HepG2 (cell line): ENCODE measurements at regions not wholly inside any gene's neighbourhood (a gene's known extent, or its start where the extent isn't known, plus 50 kb on each side); places are given as distances from the start of the nearest gene placed in this dataset.

ENCODE experiments used
- ATAC-seq: fragments of 200-7000 bp; cut with Tn5 transposase; 3 replicates; pipeline ENCODE4 v1.9.1; 2020; ENCODE audit warnings: mild to moderate bottlenecking, moderate library complexity
- BruUV-seq: library from RNA; stranded (reverse); fragments of 400-500 nt; replicated peaks from 2 replicates; lab custom pipeline; 2021; lab: Mats Ljungman, UMichigan
- CTCF ChIA-PET: fragments of 300-600 bp; formaldehyde crosslinking; extraction: SDS; loops from one replicate; lab custom pipeline; 2021; ENCODE audit warnings: low total read pairs, inconsistent platforms, low intra/inter-chr PET ratio; lab: Yijun Ruan, JAX
- POLR2A ChIA-PET: fragments of 350-600 bp; sonication (Branson Sonifier 250); formaldehyde crosslinking; loops from one replicate; lab custom pipeline; 2020; ENCODE audit warnings: antibody characterized with exemption, inconsistent platforms; lab: Yijun Ruan, JAX
- DNase-seq: peaks from one replicate; pipeline ENCODE4 v3.0.0-alpha.2; 2015; ENCODE audit warnings: low spot score
- FAIRE-seq: peaks from 3 replicates; lab custom pipeline; 2011; peaks lifted over from hg19 to GRCh38; lab: Jason Lieb, UNC
- H2AFZ ChIP-seq: one replicate; pipeline ENCODE4 v1.6.1; 2011; ENCODE audit warnings: low read length, inconsistent platforms
- H3K27ac ChIP-seq: fragments of 300-600 bp; 3 replicates; pipeline ENCODE4 v1.8.0; 2011; ENCODE audit warnings: mixed run types, mild to moderate bottlenecking, mixed read lengths, low read length, inconsistent platforms; ENCODE audit not compliant: insufficient read depth; ENCODE audit errors: extremely low read length
- H3K27me3 ChIP-seq, 2 experiments: fragments of 200-600 bp in 1 of 2; 2 replicates in 1 of 2; 3 replicates in 1 of 2; pipeline versions ENCODE4 v1.6.0 to v1.8.0; 2011; ENCODE audit warnings: low read length in 2 of 2, mild to moderate bottlenecking in 2 of 2, moderate library complexity in 2 of 2, inconsistent platforms in 1 of 2; ENCODE audit not compliant: insufficient read depth in 2 of 2, control insufficient read depth in 1 of 2
- H3K36me3 ChIP-seq, 2 experiments: fragments of 200-600 bp in 1 of 2; replicated peaks in 1 of 2; 2 replicates in 1 of 2; 3 replicates in 1 of 2; pipeline versions ENCODE4 v1.5.1 to v1.8.0; 2011; ENCODE audit warnings: low read length in 2 of 2, inconsistent platforms in 1 of 2; ENCODE audit not compliant: insufficient read depth in 2 of 2, control insufficient read depth in 1 of 2
- H3K4me1 ChIP-seq: 2 replicates; pipeline ENCODE4 v1.5.1; 2012; ENCODE audit warnings: low read length, inconsistent platforms; ENCODE audit not compliant: insufficient read depth
- H3K4me2 ChIP-seq: 2 replicates; pipeline ENCODE4 v1.6.0; 2011; ENCODE audit warnings: low read depth, low read length, inconsistent platforms
- H3K4me3 ChIP-seq, 3 experiments: fragments of 200-600 bp in 1 of 3; sonication (generic), shearing (Covaris generic) in 1 of 3; replicated peaks in 1 of 3; 2 replicates each; pipeline ENCODE4 v1.5.1; 2011 to 2016; ENCODE audit warnings: low read length in 3 of 3, inconsistent platforms in 2 of 3, low read depth in 2 of 3, mild to moderate bottlenecking in 2 of 3, control low read depth in 1 of 3, mixed read lengths in 1 of 3; ENCODE audit not compliant: insufficient read depth in 1 of 3
- H3K79me2 ChIP-seq: one replicate; pipeline ENCODE4 v1.6.1; 2011; ENCODE audit warnings: low read length, inconsistent platforms; ENCODE audit not compliant: insufficient read depth
- H3K9ac ChIP-seq: 2 replicates; pipeline ENCODE4 v1.6.0; 2011; ENCODE audit warnings: mild to moderate bottlenecking, low read depth, low read length, inconsistent platforms; ENCODE audit not compliant: insufficient read depth
- H3K9me3 ChIP-seq: 2 replicates; pipeline ENCODE4 v1.5.1; 2012; ENCODE audit warnings: mild to moderate bottlenecking, low read length
- H4K20me1 ChIP-seq: 2 replicates; pipeline ENCODE4 v1.6.0; 2011; ENCODE audit warnings: inconsistent platforms, mild to moderate bottlenecking, low read length, moderate library complexity; ENCODE audit not compliant: insufficient read depth
- HOXD1 ChIP-seq: sonication (generic); formaldehyde crosslinking; IDR thresholded peaks from 2 replicates; pipeline ENCODE4 v1.5.0; 2020; ENCODE audit warnings: missing genetic modification reagents
- NFE2 ChIP-seq: sonication (generic); formaldehyde crosslinking; IDR thresholded peaks from 2 replicates; pipeline ENCODE4 v1.4.0; 2020; ENCODE audit warnings: missing genetic modification reagents
- POLR2G ChIP-seq: fragments of 200-400 bp; formaldehyde crosslinking; IDR thresholded peaks from 2 replicates; pipeline ENCODE4 v1.6.1; 2018; ENCODE audit warnings: mild to moderate bottlenecking, low read depth, low read length, moderate library complexity
- SIN3B ChIP-seq: fragments of 150-350 bp; IDR thresholded peaks from 2 replicates; pipeline ENCODE4 v1.6.1; 2014; ENCODE audit warnings: low read length
- SOX13 ChIP-seq, 3 experiments: fragments of 450-650 bp in 1 of 3; sonication (generic) in 1 of 3; formaldehyde crosslinking in 1 of 3; IDR thresholded peaks in 2 of 3; conservative IDR thresholded peaks in 1 of 3; 2 replicates each; pipeline versions ENCODE4 v1.5.0 to v1.6.1; 2016 to 2020; ENCODE audit warnings: antibody characterized with exemption in 1 of 3, mild to moderate bottlenecking in 1 of 3, missing compliant biosample characterization in 1 of 3, missing genetic modification reagents in 1 of 3, moderate library complexity in 1 of 3
- TEAD3 ChIP-seq: optimal IDR thresholded peaks from 2 replicates; pipeline ENCODE3; 2016; ENCODE audit warnings: borderline replicate concordance
- ZNF672 ChIP-seq: sonication (generic); formaldehyde crosslinking; IDR thresholded peaks from 2 replicates; pipeline ENCODE4 v1.8.1; 2022; ENCODE audit warnings: missing genetic modification reagents
- ZNF792 ChIP-seq: IDR thresholded peaks from 2 replicates; pipeline ENCODE4 v1.6.1; 2016
- in situ Hi-C: cut with HindIII; loops from 2 replicates; pipeline ENCODE4 v1.10.0; 2017; ENCODE audit warnings: low pct_unique_long_range_greater_than_20kb; ENCODE audit not compliant: extremely low pct_ligation_motif_present
- intact Hi-C: fragments of 100-400 bp; cut with micrococcal nuclease; formaldehyde crosslinking; loops from one replicate; pipeline ENCODE4 v1.10.0; 2022; ENCODE audit not compliant: unreplicated experiment
- TF ChIP-seq, protein P1 (sequence below), 2 experiments: sonication (generic) in 1 of 2; formaldehyde crosslinking in 1 of 2; IDR thresholded peaks; 2 replicates each; pipeline versions ENCODE4 v1.4.0 to v1.6.1; 2016 to 2020; ENCODE audit warnings: borderline replicate concordance in 1 of 2, low read depth in 1 of 2, mild to moderate bottlenecking in 1 of 2, missing genetic modification reagents in 1 of 2
- TF ChIP-seq, protein P2 (sequence below): sonication (generic); formaldehyde crosslinking; IDR thresholded peaks from 2 replicates; pipeline ENCODE4 v1.9.0; 2021; ENCODE audit warnings: missing genetic modification reagents, borderline replicate concordance
- TF ChIP-seq, protein P3 (sequence below): sonication (generic); formaldehyde crosslinking; IDR thresholded peaks from 2 replicates; pipeline ENCODE4 v1.4.0; 2020; ENCODE audit warnings: mild to moderate bottlenecking, missing genetic modification reagents
- TF ChIP-seq, protein P4 (sequence below): sonication (generic); formaldehyde crosslinking; IDR thresholded peaks from 2 replicates; pipeline ENCODE4 v1.4.0; 2020; ENCODE audit warnings: missing genetic modification reagents, mild to moderate bottlenecking, borderline replicate concordance

DNA sequence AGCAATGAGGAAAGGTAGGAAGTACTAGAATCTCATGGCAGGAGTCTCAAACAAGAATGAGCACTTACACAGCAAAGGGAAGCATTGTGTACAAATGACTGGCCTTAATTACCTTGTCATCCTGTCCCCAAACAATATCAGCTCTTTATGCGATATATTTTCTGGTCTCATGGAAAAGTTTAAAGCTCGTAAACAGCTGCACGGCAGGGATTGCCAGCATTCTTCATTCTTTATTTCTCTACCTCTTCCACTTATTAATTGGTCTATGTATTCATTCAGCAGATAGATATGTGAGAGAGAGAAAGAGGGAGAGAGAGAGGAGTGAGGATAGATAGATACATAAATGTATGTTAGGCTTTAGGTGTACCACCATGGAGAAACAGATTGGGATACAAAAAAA, 155.8 kb upstream of the FAT4 start (continued):
- TF ChIP-seq, protein P1, sequence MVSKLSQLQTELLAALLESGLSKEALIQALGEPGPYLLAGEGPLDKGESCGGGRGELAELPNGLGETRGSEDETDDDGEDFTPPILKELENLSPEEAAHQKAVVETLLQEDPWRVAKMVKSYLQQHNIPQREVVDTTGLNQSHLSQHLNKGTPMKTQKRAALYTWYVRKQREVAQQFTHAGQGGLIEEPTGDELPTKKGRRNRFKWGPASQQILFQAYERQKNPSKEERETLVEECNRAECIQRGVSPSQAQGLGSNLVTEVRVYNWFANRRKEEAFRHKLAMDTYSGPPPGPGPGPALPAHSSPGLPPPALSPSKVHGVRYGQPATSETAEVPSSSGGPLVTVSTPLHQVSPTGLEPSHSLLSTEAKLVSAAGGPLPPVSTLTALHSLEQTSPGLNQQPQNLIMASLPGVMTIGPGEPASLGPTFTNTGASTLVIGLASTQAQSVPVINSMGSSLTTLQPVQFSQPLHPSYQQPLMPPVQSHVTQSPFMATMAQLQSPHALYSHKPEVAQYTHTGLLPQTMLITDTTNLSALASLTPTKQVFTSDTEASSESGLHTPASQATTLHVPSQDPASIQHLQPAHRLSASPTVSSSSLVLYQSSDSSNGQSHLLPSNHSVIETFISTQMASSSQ (IDR thresholded peaks at IDR 0.05; ENCODE audit: low read depth) = no peak
- TF ChIP-seq, protein P1 (CRISPR knock-in tag; IDR thresholded peaks at IDR 0.05; ENCODE audit: borderline replicate concordance) = no peak
- TF ChIP-seq, protein P2, sequence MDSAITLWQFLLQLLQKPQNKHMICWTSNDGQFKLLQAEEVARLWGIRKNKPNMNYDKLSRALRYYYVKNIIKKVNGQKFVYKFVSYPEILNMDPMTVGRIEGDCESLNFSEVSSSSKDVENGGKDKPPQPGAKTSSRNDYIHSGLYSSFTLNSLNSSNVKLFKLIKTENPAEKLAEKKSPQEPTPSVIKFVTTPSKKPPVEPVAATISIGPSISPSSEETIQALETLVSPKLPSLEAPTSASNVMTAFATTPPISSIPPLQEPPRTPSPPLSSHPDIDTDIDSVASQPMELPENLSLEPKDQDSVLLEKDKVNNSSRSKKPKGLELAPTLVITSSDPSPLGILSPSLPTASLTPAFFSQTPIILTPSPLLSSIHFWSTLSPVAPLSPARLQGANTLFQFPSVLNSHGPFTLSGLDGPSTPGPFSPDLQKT (CRISPR knock-in tag) = no peak
- TF ChIP-seq NFE2 (CRISPR knock-in tag) = no peak

DNA sequence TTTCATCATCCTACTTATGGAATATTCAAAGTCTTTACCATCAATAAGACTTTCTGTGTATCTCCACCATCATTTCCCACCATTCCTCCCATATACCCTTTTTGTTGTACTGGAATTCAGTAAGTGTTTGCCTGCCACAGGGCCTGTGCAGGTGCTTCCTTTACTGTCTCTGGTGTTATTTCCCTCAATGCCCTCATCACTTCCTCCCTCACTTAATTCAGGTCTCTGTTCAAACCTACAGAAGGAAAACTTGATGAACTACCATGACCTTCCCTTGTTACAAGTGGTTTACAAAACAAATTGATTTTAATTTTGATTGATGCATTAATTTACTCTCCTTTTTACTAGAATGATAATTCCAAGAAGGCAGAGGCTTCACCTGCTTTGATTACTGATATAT, 159.5 kb upstream of the FAT4 start:
- no peak overlapping the region for H3K4me3 ChIP-seq
- H3K27ac ChIP-seq = no peak overlapping the region
- no TSS peak for BruUV-seq
- no peaks in the 10 kb centered on the region for H3K9me3 ChIP-seq
- no peaks in the 10 kb centered on the region for H3K4me1 ChIP-seq
- intact Hi-C loops (no loop called here), in situ Hi-C loops (no loop called here)
- H2AFZ ChIP-seq = no peak overlapping the region
- no peak overlapping the region for H3K4me2 ChIP-seq
- POLR2A ChIA-PET = no interaction called here
- DNase-seq (no peak), FAIRE-seq (no peak), ATAC-seq (no peak)
- H3K9ac ChIP-seq = no peak overlapping the region
- H3K27me3 ChIP-seq = no peaks in the 10 kb centered on the region
- CTCF ChIA-PET = no interaction called here
- no peaks in the 10 kb centered on the region for H3K36me3 ChIP-seq
- no peaks in the 10 kb centered on the region for H4K20me1 ChIP-seq
- no peaks in the 10 kb centered on the region for H3K79me2 ChIP-seq
- no peak for TF ChIP-seq SOX13 (IDR thresholded peaks at IDR 0.05)
- no peak for TF ChIP-seq SOX13 (CRISPR knock-in tag; conservative IDR thresholded peaks at IDR 0.05 in 1 of 2, IDR thresholded peaks at IDR 0.05 in 1 of 2)
- TF ChIP-seq TEAD3 (CRISPR knock-in tag) = no peak
- no peak for TF ChIP-seq SIN3B
- no peak for TF ChIP-seq HOXD1
- no peak for TF ChIP-seq POLR2G
- TF ChIP-seq, protein P3, sequence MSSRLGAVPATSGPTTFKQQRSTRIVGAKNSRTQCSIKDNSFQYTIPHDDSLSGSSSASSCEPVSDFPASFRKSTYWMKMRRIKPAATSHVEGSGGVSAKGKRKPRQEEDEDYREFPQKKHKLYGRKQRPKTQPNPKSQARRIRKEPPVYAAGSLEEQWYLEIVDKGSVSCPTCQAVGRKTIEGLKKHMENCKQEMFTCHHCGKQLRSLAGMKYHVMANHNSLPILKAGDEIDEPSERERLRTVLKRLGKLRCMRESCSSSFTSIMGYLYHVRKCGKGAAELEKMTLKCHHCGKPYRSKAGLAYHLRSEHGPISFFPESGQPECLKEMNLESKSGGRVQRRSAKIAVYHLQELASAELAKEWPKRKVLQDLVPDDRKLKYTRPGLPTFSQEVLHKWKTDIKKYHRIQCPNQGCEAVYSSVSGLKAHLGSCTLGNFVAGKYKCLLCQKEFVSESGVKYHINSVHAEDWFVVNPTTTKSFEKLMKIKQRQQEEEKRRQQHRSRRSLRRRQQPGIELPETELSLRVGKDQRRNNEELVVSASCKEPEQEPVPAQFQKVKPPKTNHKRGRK (CRISPR knock-in tag) = no peak
- no peak for TF ChIP-seq ZNF672
- TF ChIP-seq, protein P4, sequence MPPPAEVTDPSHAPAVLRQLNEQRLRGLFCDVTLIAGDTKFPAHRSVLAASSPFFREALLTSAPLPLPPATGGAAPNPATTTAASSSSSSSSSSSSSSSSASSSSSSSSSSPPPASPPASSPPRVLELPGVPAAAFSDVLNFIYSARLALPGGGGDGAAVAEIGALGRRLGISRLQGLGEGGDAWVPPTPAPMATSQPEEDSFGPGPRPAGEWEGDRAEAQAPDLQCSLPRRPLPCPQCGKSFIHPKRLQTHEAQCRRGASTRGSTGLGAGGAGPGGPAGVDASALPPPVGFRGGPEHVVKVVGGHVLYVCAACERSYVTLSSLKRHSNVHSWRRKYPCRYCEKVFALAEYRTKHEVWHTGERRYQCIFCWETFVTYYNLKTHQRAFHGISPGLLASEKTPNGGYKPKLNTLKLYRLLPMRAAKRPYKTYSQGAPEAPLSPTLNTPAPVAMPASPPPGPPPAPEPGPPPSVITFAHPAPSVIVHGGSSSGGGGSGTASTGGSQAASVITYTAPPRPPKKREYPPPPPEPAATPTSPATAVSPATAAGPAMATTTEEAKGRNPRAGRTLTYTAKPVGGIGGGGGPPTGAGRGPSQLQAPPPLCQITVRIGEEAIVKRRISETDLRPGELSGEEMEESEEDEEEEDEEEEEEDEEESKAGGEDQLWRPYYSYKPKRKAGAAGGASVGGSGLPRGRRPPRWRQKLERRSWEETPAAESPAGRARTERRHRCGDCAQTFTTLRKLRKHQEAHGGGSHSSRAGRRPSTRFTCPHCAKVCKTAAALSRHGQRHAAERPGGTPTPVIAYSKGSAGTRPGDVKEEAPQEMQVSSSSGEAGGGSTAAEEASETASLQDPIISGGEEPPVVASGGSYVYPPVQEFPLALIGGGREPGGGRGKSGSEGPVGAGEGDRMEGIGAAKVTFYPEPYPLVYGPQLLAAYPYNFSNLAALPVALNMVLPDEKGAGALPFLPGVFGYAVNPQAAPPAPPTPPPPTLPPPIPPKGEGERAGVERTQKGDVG (CRISPR knock-in tag) = no peak
- TF ChIP-seq ZNF792 (CRISPR knock-in tag) = no peak
